Trophoblast cell (in vitro differentiated cells and primary cell): ENCODE measurements at regions not wholly inside any gene's neighbourhood (a gene's known extent, or its start where the extent isn't known, plus 50 kb on each side); places are given as distances from the start of the nearest gene placed in this dataset.

Experiments
- DNase-seq, 2 donors: peaks; one replicate each; pipeline ENCODE4 v3.0.0-alpha.2; 2016
- H2AFZ ChIP-seq: 2 replicates; pipeline ENCODE4 v1.6.1; 2013; ENCODE audit warnings: low read length, moderate library complexity, mild to moderate bottlenecking; ENCODE audit not compliant: insufficient read depth, poor library complexity
- H2AK5ac ChIP-seq: 2 replicates; pipeline ENCODE4 v1.6.1; 2013; ENCODE audit warnings: mild to moderate bottlenecking, low read length
- H2BK120ac ChIP-seq: 2 replicates; pipeline ENCODE4 v1.6.1; 2013; ENCODE audit warnings: low read length, mild to moderate bottlenecking, moderate library complexity; ENCODE audit not compliant: insufficient read depth, poor library complexity
- H2BK12ac ChIP-seq: 2 replicates; pipeline ENCODE4 v1.6.1; 2013; ENCODE audit warnings: mild to moderate bottlenecking, low read length, moderate library complexity
- H2BK5ac ChIP-seq: 2 replicates; pipeline ENCODE4 v1.6.1; 2013; ENCODE audit warnings: low read length, low read depth, moderate library complexity, mild to moderate bottlenecking; ENCODE audit not compliant: poor library complexity
- H3K14ac ChIP-seq: 2 replicates; pipeline ENCODE4 v1.6.1; 2013; ENCODE audit warnings: mild to moderate bottlenecking, low read length
- H3K18ac ChIP-seq: 2 replicates; pipeline ENCODE4 v1.6.1; 2013; ENCODE audit warnings: mild to moderate bottlenecking, low read length
- H3K23ac ChIP-seq: 2 replicates; pipeline ENCODE4 v1.6.1; 2013; ENCODE audit warnings: low read length
- H3K27ac ChIP-seq: 2 replicates; pipeline ENCODE4 v1.5.1; 2013; ENCODE audit warnings: low read depth, mild to moderate bottlenecking, inconsistent platforms, low read length, moderate library complexity
- H3K27me3 ChIP-seq: 2 replicates; pipeline ENCODE4 v1.6.1; 2013; ENCODE audit warnings: inconsistent platforms, mild to moderate bottlenecking, low read length, moderate library complexity; ENCODE audit not compliant: insufficient read depth
- H3K36me3 ChIP-seq, 2 experiments: 1 replicate in 1 of 2; 2 replicates in 1 of 2; pipeline ENCODE4 v1.6.1; 2013; ENCODE audit warnings: low read length in 2 of 2, mild to moderate bottlenecking in 2 of 2, moderate library complexity in 1 of 2; ENCODE audit not compliant: insufficient read depth in 2 of 2, control insufficient read depth in 1 of 2
- H3K4ac ChIP-seq: 2 replicates; pipeline ENCODE4 v1.6.1; 2013; ENCODE audit warnings: low read depth, mild to moderate bottlenecking, low read length, moderate library complexity
- H3K4me1 ChIP-seq, 2 experiments: 1 replicate in 1 of 2; 2 replicates in 1 of 2; pipeline ENCODE4 v1.6.1; 2013; ENCODE audit warnings: low read length in 2 of 2, mild to moderate bottlenecking in 2 of 2, moderate library complexity in 1 of 2; ENCODE audit not compliant: insufficient read depth in 2 of 2, control insufficient read depth in 1 of 2
- H3K4me2 ChIP-seq: 2 replicates; pipeline ENCODE4 v1.6.1; 2013; ENCODE audit warnings: inconsistent platforms, mild to moderate bottlenecking, low read length, moderate library complexity
- H3K4me3 ChIP-seq: 2 replicates; pipeline ENCODE4 v1.5.1; 2013; ENCODE audit warnings: mild to moderate bottlenecking, low read depth, low read length, inconsistent platforms
- H3K79me1 ChIP-seq: one replicate; pipeline ENCODE4 v1.6.1; 2013; ENCODE audit warnings: low read length
- H3K79me2 ChIP-seq: 2 replicates; pipeline ENCODE4 v1.6.1; 2013; ENCODE audit warnings: low read length, mild to moderate bottlenecking; ENCODE audit not compliant: control insufficient read depth, insufficient read depth, poor library complexity
- H3K9ac ChIP-seq: 2 replicates; pipeline ENCODE4 v1.6.1; 2013; ENCODE audit warnings: mild to moderate bottlenecking, low read length
- H3K9me3 ChIP-seq: 2 replicates; pipeline ENCODE4 v1.6.1; 2013; ENCODE audit warnings: low read depth, mild to moderate bottlenecking, control low read depth, inconsistent platforms, low read length; ENCODE audit not compliant: insufficient read depth
- H4K12ac ChIP-seq: 2 replicates; pipeline ENCODE4 v1.6.1; 2013; ENCODE audit warnings: low read depth, mild to moderate bottlenecking, low read length, moderate library complexity
- H4K8ac ChIP-seq: 2 replicates; pipeline ENCODE4 v1.6.1; 2013; ENCODE audit warnings: low read depth, mild to moderate bottlenecking, low read length, moderate library complexity
- H4K91ac ChIP-seq: one replicate; pipeline ENCODE4 v1.6.1; 2013; ENCODE audit warnings: low read depth, mild to moderate bottlenecking, low read length, moderate library complexity
- WGBS: extraction: QIAGEN DNeasy Blood & Tissue Kit; methylation state at CpG from one replicate; pipeline ENCODE4 v1.1.7; 2013; ENCODE audit warnings: missing lambda C conversion rate; ENCODE audit not compliant: insufficient read length, insufficient coverage; ENCODE audit errors: extremely low coverage; 5-methylcytosine and 5-hydroxymethylcytosine counted together

GRCh38 chr13:109995578-109995977 is 209.2 kb upstream of the IRS2 start:
- no peak overlapping the region for H3K18ac ChIP-seq
- H3K9me3 ChIP-seq = peaks cover 3% of the 10 kb centered on the region
- peaks cover 8 to 14% of the 10 kb centered on the region in 2 experiments for H3K4me1 ChIP-seq
- H3K4ac ChIP-seq = no peak overlapping the region
- H3K4me3 ChIP-seq = no peak overlapping the region
- no peak overlapping the region for H2AK5ac ChIP-seq
- no peak overlapping the region for H3K4me2 ChIP-seq
- no peaks in the 10 kb centered on the region for H3K27me3 ChIP-seq
- H2BK5ac ChIP-seq = no peak overlapping the region
- H2AFZ ChIP-seq = no peak overlapping the region
- no peak overlapping the region for H4K12ac ChIP-seq
- DNase-seq = no peak
- H3K27ac ChIP-seq = no peak overlapping the region
- H3K14ac ChIP-seq = no peak overlapping the region
- H3K23ac ChIP-seq = no peak overlapping the region
- no peaks in the 10 kb centered on the region for H3K36me3 ChIP-seq
- no peak overlapping the region for H4K8ac ChIP-seq
- peak overlapping the region; percentile 29 for H2BK12ac ChIP-seq
- H3K79me2 ChIP-seq = no peaks in the 10 kb centered on the region
- H4K91ac ChIP-seq = peak overlapping the region; percentile 20
- H3K79me1 ChIP-seq = peaks cover 2% of the 10 kb centered on the region
- no CpG with 5 or more reads among the region's 2 CpGs for WGBS
- no peak overlapping the region for H3K9ac ChIP-seq
- H2BK120ac ChIP-seq = peak overlapping the region; percentile 8

- Histone ChIP-seq H3K9ac (no peak overlapping the region), H3K4ac (no peak overlapping the region), H3K23ac (no peak overlapping the region), H4K8ac (no peak overlapping the region), H3K4me2 (no peak overlapping the region), H2AFZ (no peak overlapping the region), H3K79me1 (peaks cover 1% of the 10 kb centered on the region), H3K18ac (no peak overlapping the region), H3K27me3 (no peaks in the 10 kb centered on the region), H3K14ac (no peak overlapping the region), H3K4me3 (no peak overlapping the region), H3K36me3 (no peaks in the 10 kb centered on the region), H3K4me1 (no peaks in the 10 kb centered on the region), H3K79me2 (no peaks in the 10 kb centered on the region), H4K12ac (no peak overlapping the region), H2AK5ac (no peak overlapping the region), H3K27ac (no peak overlapping the region), H3K9me3 (peaks cover 1% of the 10 kb centered on the region), H2BK120ac (no peak overlapping the region), H2BK12ac (no peak overlapping the region), H2BK5ac (no peak overlapping the region), H4K91ac (no peak overlapping the region)
- no CpG with 5 or more reads among the region's 6 CpGs for WGBS
- no peak for DNase-seq
Measured at GRCh38 chr13:109990296-109990695, 203.9 kb upstream of the IRS2 start.

GRCh38 chr13:109989686-109990085 is 203.3 kb upstream of the IRS2 start:
- no peaks in the 10 kb centered on the region for H3K36me3 ChIP-seq
- no peak overlapping the region for H3K14ac ChIP-seq
- H3K9me3 ChIP-seq = no peaks in the 10 kb centered on the region
- H3K18ac ChIP-seq = no peak overlapping the region
- no peaks in the 10 kb centered on the region for H3K79me2 ChIP-seq
- H3K4me2 ChIP-seq = no peak overlapping the region
- H3K4ac ChIP-seq = no peak overlapping the region
- no peak overlapping the region for H3K9ac ChIP-seq
- no peak overlapping the region for H3K4me3 ChIP-seq
- no peak for DNase-seq
- no peaks in the 10 kb centered on the region for H3K4me1 ChIP-seq
- WGBS = no CpG with 5 or more reads among the region's 3 CpGs
- H2BK12ac ChIP-seq = no peak overlapping the region
- H2AK5ac ChIP-seq = no peak overlapping the region
- H2BK5ac ChIP-seq = no peak overlapping the region
- no peak overlapping the region for H3K27ac ChIP-seq
- H3K23ac ChIP-seq = no peak overlapping the region
- H4K91ac ChIP-seq = no peak overlapping the region
- no peak overlapping the region for H2BK120ac ChIP-seq
- H4K12ac ChIP-seq = no peak overlapping the region
- no peak overlapping the region for H4K8ac ChIP-seq
- H3K27me3 ChIP-seq = no peaks in the 10 kb centered on the region
- no peak overlapping the region for H2AFZ ChIP-seq
- no peaks in the 10 kb centered on the region for H3K79me1 ChIP-seq

DNA sequence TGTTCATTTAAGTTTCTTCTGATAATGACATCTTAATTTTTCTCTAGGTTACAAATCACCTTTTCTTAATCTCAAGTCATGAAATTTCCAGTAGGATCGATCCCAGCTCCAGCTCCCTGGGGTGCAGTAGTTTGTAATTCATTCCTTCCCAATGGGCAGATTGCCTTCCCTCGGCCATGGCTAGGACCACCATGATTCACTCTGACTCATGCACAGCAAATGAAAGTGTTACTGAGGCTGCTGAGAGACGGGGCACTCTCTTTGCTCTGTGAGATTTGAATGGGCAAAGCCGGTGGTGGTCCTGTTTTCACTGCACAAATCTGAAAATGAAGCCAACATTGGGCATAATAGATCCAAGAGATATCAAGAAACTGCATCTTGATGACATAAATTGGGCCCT is 202.8 kb upstream of the IRS2 start:
- H3K18ac ChIP-seq = no peak overlapping the region
- no peak overlapping the region for H2AFZ ChIP-seq
- H3K79me2 ChIP-seq = no peaks in the 10 kb centered on the region
- H3K27me3 ChIP-seq = no peaks in the 10 kb centered on the region
- no peaks in the 10 kb centered on the region for H3K4me1 ChIP-seq
- no peak overlapping the region for H4K91ac ChIP-seq
- no peaks in the 10 kb centered on the region for H3K79me1 ChIP-seq
- no peak overlapping the region for H4K12ac ChIP-seq
- no peak overlapping the region for H2AK5ac ChIP-seq
- H3K9me3 ChIP-seq = no peaks in the 10 kb centered on the region
- no peak overlapping the region for H3K27ac ChIP-seq
- WGBS = no CpG with 5 or more reads among the region's 4 CpGs
- no peak overlapping the region for H2BK12ac ChIP-seq
- H3K23ac ChIP-seq = no peak overlapping the region
- no peak overlapping the region for H2BK120ac ChIP-seq
- no peak overlapping the region for H2BK5ac ChIP-seq
- no peak overlapping the region for H3K4me3 ChIP-seq
- no peak for DNase-seq
- no peak overlapping the region for H3K4ac ChIP-seq
- no peak overlapping the region for H3K9ac ChIP-seq
- H4K8ac ChIP-seq = no peak overlapping the region
- no peaks in the 10 kb centered on the region for H3K36me3 ChIP-seq
- H3K4me2 ChIP-seq = no peak overlapping the region
- H3K14ac ChIP-seq = no peak overlapping the region
